ENCODE measurements at regions not wholly inside any gene's neighbourhood (a gene's known extent, or its start where the extent isn't known, plus 50 kb on each side); places are given as distances from the start of the nearest gene placed in this dataset.

DNA sequence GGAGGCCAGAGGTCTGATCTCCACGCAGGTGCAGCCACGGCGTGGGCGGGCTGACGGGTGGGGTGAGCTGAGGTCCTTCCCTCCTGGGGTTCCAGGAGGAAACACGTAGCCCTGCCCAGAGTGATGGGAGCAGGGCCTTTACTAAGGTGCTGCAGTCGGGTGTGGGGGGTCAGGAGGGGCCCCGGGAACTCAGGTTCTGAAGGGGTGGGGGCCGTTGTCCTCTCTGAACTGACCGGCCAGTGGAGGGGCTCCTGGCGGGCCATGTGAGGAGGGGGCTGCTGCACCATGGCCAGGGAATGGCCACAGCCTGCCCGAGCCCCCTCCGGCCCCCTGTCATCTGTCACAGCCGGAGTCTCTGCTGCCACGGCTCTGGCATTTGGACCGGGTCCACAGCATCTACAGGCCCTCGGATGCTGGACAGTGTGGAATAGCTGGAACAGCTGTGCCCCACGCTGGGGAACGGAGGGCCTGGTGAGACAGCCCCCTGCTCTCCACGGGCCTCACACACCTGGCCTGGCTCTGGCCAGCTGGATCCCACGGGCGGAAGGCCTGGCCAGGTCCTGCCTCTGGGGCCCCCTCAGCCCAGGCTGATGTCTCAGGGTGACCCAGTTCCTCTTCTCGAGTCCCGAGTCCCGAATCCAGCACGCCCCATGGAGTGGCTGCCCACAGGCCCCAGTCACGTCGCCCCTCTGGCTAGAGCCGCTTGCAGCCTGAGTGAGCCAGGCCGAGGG, 145.6 kb upstream of the GPC1 start:
- Histone ChIP-seq H3K4me1 (ENCODE audit: control insufficient read depth, low read length) (no peaks in the 10 kb centered on the region), H3K27ac (ENCODE audit: low read depth, low read length) (no peak overlapping the region), H3K9me2 (replicated peaks; ENCODE audit: control insufficient read depth, low read length) (no peaks in the 10 kb centered on the region), H3K9me3 (ENCODE audit: control insufficient read depth, insufficient read depth, low read length) (no peaks in the 10 kb centered on the region), H4K20me1 (ENCODE audit: control insufficient read depth, insufficient read depth, low read depth, low read length) (no peaks in the 10 kb centered on the region), H3K79me2 (ENCODE audit: control insufficient read depth, low read length) (no peaks in the 10 kb centered on the region), H3K36me3 (ENCODE audit: control insufficient read depth, low read length) (no peaks in the 10 kb centered on the region), H3F3A (ENCODE audit: control insufficient read depth, insufficient read depth) (no peaks in the 10 kb centered on the region), H3K4me2 (ENCODE audit: low read length) (no peak overlapping the region), H3K4me3 (ENCODE audit: low read length) (no peak overlapping the region), H3K27me3 (ENCODE audit: control insufficient read depth, low read length) (no peaks in the 10 kb centered on the region)
- TF ChIP-seq, protein P1, sequence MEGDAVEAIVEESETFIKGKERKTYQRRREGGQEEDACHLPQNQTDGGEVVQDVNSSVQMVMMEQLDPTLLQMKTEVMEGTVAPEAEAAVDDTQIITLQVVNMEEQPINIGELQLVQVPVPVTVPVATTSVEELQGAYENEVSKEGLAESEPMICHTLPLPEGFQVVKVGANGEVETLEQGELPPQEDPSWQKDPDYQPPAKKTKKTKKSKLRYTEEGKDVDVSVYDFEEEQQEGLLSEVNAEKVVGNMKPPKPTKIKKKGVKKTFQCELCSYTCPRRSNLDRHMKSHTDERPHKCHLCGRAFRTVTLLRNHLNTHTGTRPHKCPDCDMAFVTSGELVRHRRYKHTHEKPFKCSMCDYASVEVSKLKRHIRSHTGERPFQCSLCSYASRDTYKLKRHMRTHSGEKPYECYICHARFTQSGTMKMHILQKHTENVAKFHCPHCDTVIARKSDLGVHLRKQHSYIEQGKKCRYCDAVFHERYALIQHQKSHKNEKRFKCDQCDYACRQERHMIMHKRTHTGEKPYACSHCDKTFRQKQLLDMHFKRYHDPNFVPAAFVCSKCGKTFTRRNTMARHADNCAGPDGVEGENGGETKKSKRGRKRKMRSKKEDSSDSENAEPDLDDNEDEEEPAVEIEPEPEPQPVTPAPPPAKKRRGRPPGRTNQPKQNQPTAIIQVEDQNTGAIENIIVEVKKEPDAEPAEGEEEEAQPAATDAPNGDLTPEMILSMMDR (IDR thresholded peaks at IDR 0.05; ENCODE audit: low read depth, low read length, poor library complexity, severe bottlenecking), result no peak
- TF ChIP-seq EZH2phosphoT487 (IDR thresholded peaks at IDR 0.05; ENCODE audit: borderline replicate concordance, low read length), result no peak

DNA sequence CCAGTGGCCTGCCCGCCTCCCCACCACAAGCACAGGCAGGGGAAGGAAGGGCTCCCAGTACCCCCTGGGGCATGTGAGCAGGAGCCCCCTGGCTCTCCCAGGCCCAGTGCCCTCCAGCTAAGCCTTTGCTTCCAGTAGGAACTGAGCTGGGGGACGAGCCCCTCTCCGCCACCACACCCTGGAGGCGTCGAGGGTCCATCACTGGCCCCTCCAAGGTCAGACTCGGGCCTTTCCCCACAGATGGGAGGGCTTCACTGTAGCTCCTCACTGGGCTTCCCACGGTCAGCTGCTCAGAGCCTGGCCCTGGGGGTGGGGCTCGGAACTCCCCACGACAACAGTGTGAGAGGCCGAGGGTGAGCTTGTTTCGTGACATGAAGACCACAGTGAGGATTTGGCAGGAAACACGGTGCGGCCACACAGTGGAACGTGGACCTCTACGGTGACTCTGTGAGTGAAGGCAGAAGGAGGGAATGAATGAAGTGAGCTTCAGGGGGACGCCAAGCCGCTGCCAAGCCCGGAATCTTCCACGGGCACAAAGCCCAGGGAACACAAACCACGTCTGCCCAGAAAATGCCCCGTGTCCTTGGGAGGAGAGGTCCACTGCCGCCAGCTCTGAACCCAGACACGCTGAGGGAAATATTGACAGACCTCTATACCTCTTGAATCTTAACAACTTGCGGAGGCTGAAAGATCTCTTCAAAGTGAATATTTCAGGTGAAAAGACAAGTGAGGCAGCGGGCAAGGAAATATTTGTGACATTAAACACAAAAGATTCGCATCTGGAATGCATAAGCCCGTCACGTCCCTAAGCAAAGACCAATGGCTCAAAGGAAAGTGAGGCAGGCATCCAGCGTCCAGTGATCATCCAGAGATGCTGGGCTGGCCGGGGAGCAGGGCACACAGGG, 144.8 kb upstream of the GPC1 start:
- TF ChIP-seq, protein P1 (IDR thresholded peaks at IDR 0.05; ENCODE audit: low read depth, low read length, poor library complexity, severe bottlenecking), result no peak
- no peak for TF ChIP-seq EZH2phosphoT487 (IDR thresholded peaks at IDR 0.05; ENCODE audit: borderline replicate concordance, low read length)
- no peak overlapping the region for H3K4me3 ChIP-seq (ENCODE audit: low read length)
- no peaks in the 10 kb centered on the region for H3K79me2 ChIP-seq (ENCODE audit: control insufficient read depth, low read length)
- no peaks in the 10 kb centered on the region for H3K27me3 ChIP-seq (ENCODE audit: control insufficient read depth, low read length)
- no peak overlapping the region for H3K27ac ChIP-seq (ENCODE audit: low read depth, low read length)
- no peaks in the 10 kb centered on the region for H3K4me1 ChIP-seq (ENCODE audit: control insufficient read depth, low read length)
- no peaks in the 10 kb centered on the region for H3F3A ChIP-seq (ENCODE audit: control insufficient read depth, insufficient read depth)
- H4K20me1 ChIP-seq (ENCODE audit: control insufficient read depth, insufficient read depth, low read depth, low read length), result no peaks in the 10 kb centered on the region
- H3K36me3 ChIP-seq (ENCODE audit: control insufficient read depth, low read length), result no peaks in the 10 kb centered on the region
- no peaks in the 10 kb centered on the region for H3K9me2 ChIP-seq (replicated peaks; ENCODE audit: control insufficient read depth, low read length)
- no peaks in the 10 kb centered on the region for H3K9me3 ChIP-seq (ENCODE audit: control insufficient read depth, insufficient read depth, low read length)
- H3K4me2 ChIP-seq (ENCODE audit: low read length), result no peak overlapping the region

DNA sequence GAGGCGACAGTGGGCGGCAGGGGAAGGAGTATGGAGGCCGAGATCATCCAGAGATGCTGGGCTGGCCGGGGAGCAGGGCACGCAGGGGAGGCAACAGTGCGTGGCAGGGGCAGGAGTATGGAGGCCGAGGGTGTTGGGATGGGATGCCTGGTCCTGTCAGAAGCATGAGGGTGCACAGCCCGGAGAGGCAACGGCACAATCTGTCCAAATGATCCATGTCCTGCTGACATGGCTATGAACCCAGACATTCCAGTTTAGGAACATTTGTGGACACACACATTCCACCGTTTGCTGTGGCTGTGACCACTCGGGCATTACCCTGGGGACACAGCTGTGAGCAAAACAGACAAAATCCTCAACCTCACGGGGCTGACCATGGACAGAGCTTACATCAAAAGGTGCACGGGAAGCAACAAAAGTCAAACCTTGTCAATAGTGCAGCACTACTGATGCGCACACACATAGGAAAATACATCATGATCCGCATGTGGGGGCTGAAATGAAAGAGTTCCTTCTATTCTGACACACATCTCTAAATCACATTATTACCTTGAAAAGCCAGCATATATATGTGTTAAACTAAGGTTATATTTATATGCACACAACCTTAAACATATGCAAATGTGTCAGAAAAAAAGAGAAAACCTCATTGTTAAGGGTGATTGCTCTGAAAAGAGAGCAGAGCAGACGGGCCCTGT, 144.0 kb upstream of the GPC1 start:
- no peaks in the 10 kb centered on the region for H3F3A ChIP-seq (ENCODE audit: control insufficient read depth, insufficient read depth)
- no peaks in the 10 kb centered on the region for H3K9me2 ChIP-seq (replicated peaks; ENCODE audit: control insufficient read depth, low read length)
- H4K20me1 ChIP-seq (ENCODE audit: control insufficient read depth, insufficient read depth, low read depth, low read length), result no peaks in the 10 kb centered on the region
- no peak overlapping the region for H3K4me3 ChIP-seq (ENCODE audit: low read length)
- H3K36me3 ChIP-seq (ENCODE audit: control insufficient read depth, low read length), result no peaks in the 10 kb centered on the region
- no peaks in the 10 kb centered on the region for H3K9me3 ChIP-seq (ENCODE audit: control insufficient read depth, insufficient read depth, low read length)
- TF ChIP-seq, protein P1 (IDR thresholded peaks at IDR 0.05; ENCODE audit: low read depth, low read length, poor library complexity, severe bottlenecking), result no peak
- TF ChIP-seq EZH2phosphoT487 (IDR thresholded peaks at IDR 0.05; ENCODE audit: borderline replicate concordance, low read length), result no peak
- H3K4me1 ChIP-seq (ENCODE audit: control insufficient read depth, low read length), result no peaks in the 10 kb centered on the region
- no peak overlapping the region for H3K4me2 ChIP-seq (ENCODE audit: low read length)
- H3K27me3 ChIP-seq (ENCODE audit: control insufficient read depth, low read length), result no peaks in the 10 kb centered on the region
- no peak overlapping the region for H3K27ac ChIP-seq (ENCODE audit: low read depth, low read length)
- no peaks in the 10 kb centered on the region for H3K79me2 ChIP-seq (ENCODE audit: control insufficient read depth, low read length)

Measured in DOHH2 (cell line).